ENCODE measurements at regions not wholly inside any gene's neighbourhood (a gene's known extent, or its start where the extent isn't known, plus 50 kb on each side); places are given as distances from the start of the nearest gene placed in this dataset.
A peak's percentile ranks its signal among the peaks of the same experiment; 100 is the strongest.
"Not testable (repeated sequence)": the region's sequence is repeated elsewhere in the genome, so short reads cannot be mapped to it uniquely, and the experiment has no call there.

DNA sequence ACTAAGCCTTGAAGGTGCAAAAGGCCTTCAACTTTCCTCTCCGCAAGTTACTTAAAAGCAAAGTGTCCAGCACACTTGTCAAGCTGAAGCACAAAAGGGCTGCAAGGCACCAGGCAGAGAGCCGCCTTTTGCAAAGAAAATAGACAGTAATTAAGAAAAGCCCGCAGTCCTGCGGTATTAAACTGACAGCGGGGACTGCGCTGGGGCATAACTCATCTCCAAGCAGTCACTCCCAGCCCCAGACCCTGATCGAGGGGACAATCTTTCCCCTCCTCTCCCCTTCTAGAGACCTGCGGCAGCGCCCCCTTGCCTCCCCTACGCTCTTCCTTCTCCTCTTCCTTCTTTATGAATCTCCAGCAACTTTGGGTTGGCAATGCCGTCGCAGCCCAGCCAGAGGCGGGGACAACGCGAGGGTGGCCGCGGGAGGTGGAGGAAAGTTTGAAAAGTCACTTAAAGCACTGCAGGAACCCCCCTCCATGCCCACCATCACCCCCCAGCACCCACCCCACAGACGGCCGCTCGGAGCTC is 200.9 kb upstream of the CAND1 start:
- Histone ChIP-seq H3K9me3 (no peaks in the 10 kb centered on the region), H3K4me1 (ENCODE audit: control insufficient read depth in 1 of 2, insufficient read depth in 1 of 2, low read depth in 1 of 2, low read length in 1 of 2) (peaks cover 3 to 14% of the 10 kb centered on the region in 2 experiments), H3K4me3 (ENCODE audit: low read depth in 1 of 2, low read length in 1 of 2) (peak overlapping the region in 1 of 2 experiments; percentile 49), H3K27ac (no peak overlapping the region), H3K27me3 (peaks cover 81% of the 10 kb centered on the region), H3K36me3 (no peaks in the 10 kb centered on the region)
- TF ChIP-seq CTCF (IDR thresholded peaks at IDR 0.05) = no peak

DNA sequence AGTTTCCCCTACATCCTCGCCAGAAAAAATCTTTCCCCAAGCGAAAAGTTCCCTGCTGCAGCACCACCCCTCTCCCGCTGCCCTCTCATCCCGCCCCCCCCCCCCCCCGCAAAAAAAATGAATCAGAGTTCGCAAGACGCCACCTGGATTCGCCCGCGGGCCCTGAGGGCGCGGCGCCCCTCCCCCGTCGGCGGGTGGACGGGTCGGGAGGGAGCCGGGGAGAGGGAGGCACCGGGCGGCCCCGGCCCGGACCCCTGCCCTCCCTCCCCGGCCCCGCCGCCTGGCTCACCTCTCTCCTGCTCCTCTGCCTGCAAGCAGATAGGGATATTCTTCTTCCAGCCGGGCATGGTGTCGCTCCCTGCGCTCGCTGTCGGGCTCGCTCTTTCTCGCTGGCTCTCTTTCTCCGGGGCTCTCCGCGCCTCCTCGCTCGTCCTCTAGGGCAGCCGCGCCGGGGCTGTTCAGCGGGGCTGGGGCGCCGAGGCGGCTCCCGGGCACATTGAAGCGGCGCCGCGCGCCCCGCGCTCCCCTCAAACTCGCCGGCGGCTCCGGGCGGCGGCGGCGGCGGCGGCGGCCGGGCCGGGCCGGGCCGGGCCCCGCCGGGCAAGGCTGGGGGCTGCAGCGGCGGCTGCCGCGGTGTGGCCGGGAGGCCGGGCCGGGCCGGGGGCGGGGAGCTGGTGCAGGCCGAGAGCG is 200.3 kb upstream of the CAND1 start:
- Histone ChIP-seq H3K4me3 (ENCODE audit: low read depth in 1 of 2, low read length in 1 of 2) (peak overlapping the region in 1 of 2 experiments; percentile 49), H3K27me3 (peaks cover 83% of the 10 kb centered on the region), H3K4me1 (ENCODE audit: control insufficient read depth in 1 of 2, insufficient read depth in 1 of 2, low read depth in 1 of 2, low read length in 1 of 2) (peaks cover 3 to 14% of the 10 kb centered on the region in 2 experiments), H3K36me3 (no peaks in the 10 kb centered on the region), H3K9me3 (no peaks in the 10 kb centered on the region), H3K27ac (no peak overlapping the region)
- TF ChIP-seq CTCF (IDR thresholded peaks at IDR 0.05) = no peak

DNA sequence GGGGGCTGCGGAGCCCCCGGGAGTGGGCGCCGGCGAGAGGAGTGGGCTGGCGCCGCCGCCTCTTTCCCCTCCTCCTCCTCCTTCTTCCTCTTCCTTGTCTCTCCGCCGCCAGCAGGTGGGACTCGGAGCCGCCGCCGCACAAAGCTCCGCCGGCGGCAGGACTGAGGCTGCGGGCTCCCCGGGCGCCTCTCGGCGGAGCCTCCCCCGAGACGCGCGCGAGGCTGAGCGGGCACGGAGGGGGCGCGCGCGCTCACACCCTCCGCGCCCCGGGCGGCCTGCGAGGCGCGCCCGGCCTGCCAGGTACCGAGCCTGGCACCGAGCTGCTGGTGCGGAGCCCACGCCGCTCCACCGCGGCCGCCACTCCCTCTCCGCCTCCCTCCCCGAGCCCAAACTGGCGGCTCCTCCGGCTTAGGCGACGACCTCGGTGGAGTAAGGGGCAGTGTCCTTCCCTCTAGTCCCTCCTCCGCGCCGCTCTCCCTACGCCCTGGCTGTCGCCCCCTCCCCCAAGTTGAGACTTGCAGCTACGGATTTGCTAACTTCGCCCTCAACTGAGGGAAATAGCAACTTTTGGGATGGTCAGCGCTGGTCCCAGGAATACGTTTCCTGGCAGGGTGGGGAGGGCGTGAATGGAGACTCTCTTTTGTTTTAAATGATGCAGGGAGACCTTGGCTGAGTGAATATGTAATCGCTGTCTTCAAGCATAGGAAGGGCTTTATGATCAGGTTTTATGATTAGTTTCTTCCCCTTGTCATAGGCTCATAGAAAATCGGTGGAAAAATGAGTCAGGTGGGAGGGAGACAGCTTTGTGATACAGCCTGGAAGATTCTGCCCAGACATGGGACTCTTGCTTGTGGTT is 199.5 kb upstream of the CAND1 start:
- H3K27ac ChIP-seq = no peak overlapping the region
- H3K4me3 ChIP-seq (ENCODE audit: low read depth in 1 of 2, low read length in 1 of 2) = peak overlapping the region in 1 of 2 experiments; percentile 8
- H3K9me3 ChIP-seq = no peaks in the 10 kb centered on the region
- peaks cover 3 to 14% of the 10 kb centered on the region in 2 experiments for H3K4me1 ChIP-seq (ENCODE audit: control insufficient read depth in 1 of 2, insufficient read depth in 1 of 2, low read depth in 1 of 2, low read length in 1 of 2)
- TF ChIP-seq CTCF (IDR thresholded peaks at IDR 0.05) = no peak
- no peaks in the 10 kb centered on the region for H3K36me3 ChIP-seq
- H3K27me3 ChIP-seq = peaks cover 90% of the 10 kb centered on the region

GRCh38 chr12:67070307-67070600 is 198.9 kb upstream of the CAND1 start:
- H3K36me3 ChIP-seq = no peaks in the 10 kb centered on the region

DNA sequence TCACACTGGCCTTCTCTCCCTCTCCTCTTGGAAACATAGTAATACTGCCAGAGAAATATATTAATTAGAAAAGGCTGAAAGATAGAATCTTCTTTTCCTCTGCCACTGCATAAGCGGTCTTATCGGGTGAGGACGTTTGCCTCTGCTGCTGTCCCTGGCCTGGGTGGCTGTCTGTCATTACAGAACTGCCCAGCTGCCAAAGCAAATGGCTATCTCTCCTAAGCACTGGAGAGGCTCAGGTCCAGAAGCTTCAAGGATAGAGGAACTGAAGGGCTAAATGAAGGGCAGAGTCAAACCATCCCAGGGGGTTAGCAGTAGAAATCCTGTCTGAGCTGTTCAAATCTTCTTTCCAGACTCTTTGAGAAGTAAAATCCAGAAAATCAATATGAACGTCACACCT is 198.6 kb upstream of the CAND1 start:
- H3K27me3 ChIP-seq = peaks cover 92% of the 10 kb centered on the region
- no peak overlapping the region for H3K4me3 ChIP-seq (ENCODE audit: low read depth in 1 of 2, low read length in 1 of 2)
- no peak for TF ChIP-seq CTCF (IDR thresholded peaks at IDR 0.05)

More at GRCh38 chr12:67070307-67070600, 198.9 kb upstream of the CAND1 start:
- peaks cover 3 to 14% of the 10 kb centered on the region in 2 experiments for H3K4me1 ChIP-seq (ENCODE audit: control insufficient read depth in 1 of 2, insufficient read depth in 1 of 2, low read depth in 1 of 2, low read length in 1 of 2)
- no peak overlapping the region for H3K27ac ChIP-seq
- H3K27me3 ChIP-seq = peaks cover 92% of the 10 kb centered on the region
- H3K9me3 ChIP-seq = no peaks in the 10 kb centered on the region
- H3K4me3 ChIP-seq (ENCODE audit: low read depth in 1 of 2, low read length in 1 of 2) = no peak overlapping the region
- no peak for TF ChIP-seq CTCF (IDR thresholded peaks at IDR 0.05)

GRCh38 chr12:67072281-67072680 is 196.9 kb upstream of the CAND1 start:
- not testable (repeated sequence) for H3K4me3 ChIP-seq (ENCODE audit: low read depth in 1 of 2, low read length in 1 of 2); H3K9me3 ChIP-seq; H3K27ac ChIP-seq; H3K36me3 ChIP-seq
- H3K27me3 ChIP-seq = peaks cover 88% of the 10 kb centered on the region
- H3K4me1 ChIP-seq (ENCODE audit: control insufficient read depth in 1 of 2, insufficient read depth in 1 of 2, low read depth in 1 of 2, low read length in 1 of 2) = peaks cover 3 to 14% of the 10 kb centered on the region in 2 experiments

More for the DNA sequence above, 198.6 kb upstream of the CAND1 start:
- Histone ChIP-seq H3K36me3 (no peaks in the 10 kb centered on the region), H3K9me3 (no peaks in the 10 kb centered on the region), H3K4me1 (ENCODE audit: control insufficient read depth in 1 of 2, insufficient read depth in 1 of 2, low read depth in 1 of 2, low read length in 1 of 2) (peaks cover 3 to 14% of the 10 kb centered on the region in 2 experiments), H3K27ac (no peak overlapping the region)
